Esophagus squamous epithelium (tissue), 4 donors: ENCODE measurements at regions not wholly inside any gene's neighbourhood (a gene's known extent, or its start where the extent isn't known, plus 50 kb on each side); places are given as distances from the start of the nearest gene placed in this dataset.

Experiments
- POLR2A ChIP-seq, 4 donors: fragments of 450-650 bp; IDR thresholded peaks; one replicate each; pipeline ENCODE4 v1.6.1; 2017; ENCODE audit warnings: antibody characterized with exemption in 4 of 4, mild to moderate bottlenecking in 4 of 4, moderate library complexity in 3 of 4
- TF ChIP-seq, protein P1 (sequence below), 6 experiments: fragments of 450-650 bp in 4 of 6; fragments of 200-600 bp in 2 of 6; sonication (generic) in 2 of 6; IDR thresholded peaks; one replicate each; pipeline ENCODE4 v1.5.1; 2016 to 2019; ENCODE audit warnings: antibody characterized with exemption in 6 of 6, mild to moderate bottlenecking in 4 of 6, moderate library complexity in 4 of 6

DNA sequence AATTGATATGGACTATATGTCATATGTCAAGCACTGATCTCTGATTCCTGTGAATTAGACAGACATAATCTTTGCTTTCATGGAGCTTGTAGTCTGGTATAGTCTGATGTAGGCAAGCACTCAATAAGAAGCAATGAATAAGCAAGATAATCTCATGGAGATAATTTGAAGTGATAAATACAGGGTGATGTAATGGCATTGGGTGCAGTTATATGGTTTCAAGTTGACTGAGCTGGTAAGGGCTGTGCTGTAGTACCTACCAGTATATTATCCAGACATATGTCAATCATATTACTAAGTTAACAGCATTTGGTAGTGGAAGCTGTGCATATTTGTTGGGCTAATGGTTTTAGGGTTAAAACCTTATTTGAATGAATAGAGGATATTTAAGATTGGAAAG lies 117.5 kb upstream of the PRPS1L1 start:
- no peak for TF ChIP-seq POLR2A (IDR thresholded peaks at IDR 0.05)
- TF ChIP-seq, protein P1, sequence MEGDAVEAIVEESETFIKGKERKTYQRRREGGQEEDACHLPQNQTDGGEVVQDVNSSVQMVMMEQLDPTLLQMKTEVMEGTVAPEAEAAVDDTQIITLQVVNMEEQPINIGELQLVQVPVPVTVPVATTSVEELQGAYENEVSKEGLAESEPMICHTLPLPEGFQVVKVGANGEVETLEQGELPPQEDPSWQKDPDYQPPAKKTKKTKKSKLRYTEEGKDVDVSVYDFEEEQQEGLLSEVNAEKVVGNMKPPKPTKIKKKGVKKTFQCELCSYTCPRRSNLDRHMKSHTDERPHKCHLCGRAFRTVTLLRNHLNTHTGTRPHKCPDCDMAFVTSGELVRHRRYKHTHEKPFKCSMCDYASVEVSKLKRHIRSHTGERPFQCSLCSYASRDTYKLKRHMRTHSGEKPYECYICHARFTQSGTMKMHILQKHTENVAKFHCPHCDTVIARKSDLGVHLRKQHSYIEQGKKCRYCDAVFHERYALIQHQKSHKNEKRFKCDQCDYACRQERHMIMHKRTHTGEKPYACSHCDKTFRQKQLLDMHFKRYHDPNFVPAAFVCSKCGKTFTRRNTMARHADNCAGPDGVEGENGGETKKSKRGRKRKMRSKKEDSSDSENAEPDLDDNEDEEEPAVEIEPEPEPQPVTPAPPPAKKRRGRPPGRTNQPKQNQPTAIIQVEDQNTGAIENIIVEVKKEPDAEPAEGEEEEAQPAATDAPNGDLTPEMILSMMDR (IDR thresholded peaks at IDR 0.05): no peak
